ENCODE measurements at regions not wholly inside any gene's neighbourhood (a gene's known extent, or its start where the extent isn't known, plus 50 kb on each side); places are given as distances from the start of the nearest gene placed in this dataset.
"Not testable (repeated sequence)": the region's sequence is repeated elsewhere in the genome, so short reads cannot be mapped to it uniquely, and the experiment has no call there.

DNA sequence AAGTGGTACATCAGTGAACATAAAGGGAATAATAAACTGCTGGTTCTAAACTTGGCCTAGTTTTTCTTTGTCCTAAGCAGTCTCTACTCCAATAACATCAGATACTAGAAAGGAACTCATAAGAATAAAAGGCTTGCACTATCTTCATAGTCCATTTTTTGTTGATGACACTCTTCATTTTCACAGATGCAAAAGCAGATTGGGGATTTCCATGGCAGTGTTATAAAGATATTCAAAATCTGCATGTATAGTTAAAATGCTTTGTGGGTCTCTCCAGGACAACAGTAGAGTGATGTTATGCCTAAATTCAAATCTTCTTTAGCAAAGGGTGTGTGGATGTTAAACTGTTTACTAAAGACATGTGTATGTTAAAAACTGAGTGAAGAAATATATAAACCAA, 745.8 kb downstream of the TRHDE start:
- DNase-seq (ENCODE audit: low read depth): no peak

DNA sequence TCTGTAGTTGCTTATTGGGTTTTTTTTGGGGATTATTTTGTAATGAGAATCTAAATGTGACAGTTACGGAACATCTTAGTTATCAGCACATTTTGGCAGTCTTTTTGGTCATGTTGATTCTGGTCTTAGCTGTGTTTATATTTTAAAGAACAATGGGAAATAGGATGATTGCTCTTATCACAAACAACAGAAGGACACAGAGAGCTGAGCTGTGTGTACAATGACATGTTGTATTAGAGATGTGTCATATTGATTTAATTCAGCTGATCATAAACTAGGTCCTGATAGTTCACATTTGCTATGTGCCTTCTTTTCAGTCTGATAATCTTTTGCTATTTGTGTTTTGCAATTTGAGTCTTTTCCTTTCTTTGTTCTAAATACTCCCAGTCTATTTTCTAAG, 781.7 kb downstream of the TRHDE start:
- no peak for DNase-seq (ENCODE audit: low read depth)

DNA sequence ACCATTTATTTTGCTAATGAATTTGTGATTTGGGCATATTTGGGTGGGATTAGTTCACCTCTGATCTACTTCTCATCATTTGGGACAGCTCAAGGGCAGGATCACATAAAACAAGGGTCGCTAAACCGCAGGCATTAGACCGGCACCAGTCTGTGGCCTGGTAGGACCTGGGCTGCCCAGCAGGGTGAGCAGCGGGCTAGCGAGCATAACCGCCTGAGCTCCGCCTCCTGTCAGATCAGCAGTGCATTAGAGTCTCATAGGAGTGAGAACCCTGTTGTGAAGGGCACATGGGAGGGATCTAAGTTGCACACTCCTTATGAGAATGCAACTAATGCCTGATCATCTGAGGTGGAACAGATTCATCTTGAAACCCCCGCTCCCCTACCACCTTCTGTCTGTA, 785.3 kb downstream of the TRHDE start:
- no peak for DNase-seq (ENCODE audit: low read depth)

DNA sequence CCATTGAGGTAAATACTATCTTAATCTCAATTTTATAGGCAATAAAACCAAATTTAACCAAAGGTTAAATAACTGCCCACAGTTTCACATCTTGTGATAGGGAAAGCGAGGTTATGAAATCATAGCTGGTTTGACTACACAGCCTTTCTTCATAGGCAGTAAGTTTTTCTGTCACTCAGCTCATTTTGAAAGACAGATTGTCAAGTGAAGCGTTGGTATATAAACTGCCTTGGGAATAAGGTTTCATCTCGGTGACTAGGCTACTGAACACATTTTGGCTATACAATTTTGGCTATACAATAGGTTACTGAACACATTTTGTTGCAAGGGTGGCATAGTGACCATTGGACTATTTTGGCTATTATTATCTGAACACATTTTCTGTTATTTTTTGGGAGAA, 793.7 kb downstream of the TRHDE start:
- DNase-seq (ENCODE audit: low read depth): no peak

DNA sequence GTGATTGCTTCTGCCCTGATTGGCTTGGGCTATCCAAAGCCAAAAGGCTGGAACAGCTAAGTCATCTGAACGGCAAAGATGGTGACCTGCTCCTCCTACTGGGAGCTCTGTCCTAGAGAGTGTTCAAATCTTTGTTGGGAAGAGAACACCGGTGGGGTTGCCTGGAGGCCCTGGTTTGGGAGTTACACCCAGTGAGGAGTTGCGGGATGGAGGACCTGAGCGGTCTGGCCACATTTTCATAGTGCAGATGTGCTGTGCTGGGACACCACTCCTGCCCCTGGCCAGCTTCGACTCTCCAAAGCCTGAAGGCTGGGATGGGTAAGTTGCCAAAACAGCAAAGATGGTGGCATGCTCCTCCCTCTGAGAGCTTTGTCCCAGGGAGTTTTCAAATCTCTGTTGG, 795.4 kb downstream of the TRHDE start:
- no peak for DNase-seq (ENCODE audit: low read depth)

DNA sequence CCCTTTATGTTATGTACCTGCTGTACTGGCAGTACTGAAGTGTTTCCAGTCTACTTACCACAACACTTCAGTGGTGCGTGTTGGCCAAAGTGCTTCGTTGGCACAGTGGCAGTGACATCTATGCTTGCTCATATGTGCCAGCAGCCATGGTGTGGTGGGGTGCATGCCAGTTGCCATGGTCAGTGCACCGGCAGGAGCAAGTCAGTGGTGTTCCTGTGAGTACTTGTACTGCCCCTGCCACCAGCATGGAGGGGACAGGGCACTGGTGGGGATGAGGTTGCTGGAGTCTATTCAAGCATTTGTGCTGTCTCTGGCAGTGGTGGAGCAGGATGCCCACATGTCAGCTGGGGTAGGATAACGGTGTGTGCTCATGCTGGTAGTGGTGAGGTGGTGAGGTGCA, 800.0 kb downstream of the TRHDE start:
- DNase-seq (ENCODE audit: low read depth): no peak

DNA sequence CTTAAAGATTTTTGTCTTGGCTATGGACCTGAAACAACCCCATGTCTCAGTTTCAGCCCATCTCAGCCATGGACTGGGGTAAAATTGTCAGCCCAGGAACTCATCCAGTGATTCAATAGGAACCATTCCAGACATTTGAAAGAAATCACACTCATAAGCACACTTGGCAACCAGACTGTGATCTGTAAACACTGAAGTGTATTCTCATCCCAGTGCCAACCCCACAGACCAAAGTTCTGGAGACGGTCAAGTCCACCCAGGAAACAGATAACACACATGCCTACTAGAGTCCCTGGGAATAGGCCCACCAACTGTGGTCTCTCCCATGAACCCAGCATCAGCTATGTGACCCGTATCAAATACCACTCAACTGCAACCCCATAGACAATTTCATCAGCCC, 804.6 kb downstream of the TRHDE start:
- DNase-seq (ENCODE audit: low read depth): no peak

DNA sequence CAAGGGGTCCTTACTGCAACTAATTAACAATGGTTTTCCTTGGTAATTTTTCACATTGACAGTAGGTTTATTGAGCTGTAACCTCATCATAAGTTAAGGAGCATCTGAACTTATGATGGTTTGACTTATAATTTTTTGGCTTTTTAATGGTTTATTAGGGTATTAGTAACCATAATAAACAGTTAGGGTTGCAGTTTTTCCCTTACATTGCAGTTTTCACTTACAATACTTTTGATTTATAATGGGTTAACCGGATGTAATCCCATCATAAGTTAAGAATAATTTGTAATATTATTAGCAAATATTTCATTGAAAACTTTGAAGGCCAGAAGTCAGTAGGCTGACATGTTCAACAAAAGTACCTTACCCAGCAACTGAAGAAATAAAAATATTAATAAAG, 811.6 kb downstream of the TRHDE start:
- no peak for DNase-seq (ENCODE audit: low read depth)

DNA sequence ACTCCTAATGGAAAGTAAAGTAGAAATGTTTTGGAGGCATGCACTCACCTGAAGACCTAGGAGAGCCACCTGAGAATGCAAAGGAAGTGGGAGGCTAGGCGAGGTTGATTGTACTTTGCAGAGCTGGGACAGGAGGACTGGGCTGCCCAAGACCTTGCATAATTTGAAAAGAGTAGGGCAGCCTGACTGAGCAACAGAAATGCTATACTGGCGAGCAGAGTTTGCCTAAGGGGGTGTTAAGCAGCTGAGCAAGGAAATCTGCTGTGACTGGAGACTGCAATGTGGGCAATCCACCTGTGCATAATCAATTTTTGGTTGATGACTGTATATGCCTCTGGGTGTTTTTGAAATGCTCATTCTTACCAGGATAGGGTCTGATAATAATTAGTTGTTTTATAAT, 834.1 kb downstream of the TRHDE start:
- no peak for DNase-seq (ENCODE audit: low read depth)

DNA sequence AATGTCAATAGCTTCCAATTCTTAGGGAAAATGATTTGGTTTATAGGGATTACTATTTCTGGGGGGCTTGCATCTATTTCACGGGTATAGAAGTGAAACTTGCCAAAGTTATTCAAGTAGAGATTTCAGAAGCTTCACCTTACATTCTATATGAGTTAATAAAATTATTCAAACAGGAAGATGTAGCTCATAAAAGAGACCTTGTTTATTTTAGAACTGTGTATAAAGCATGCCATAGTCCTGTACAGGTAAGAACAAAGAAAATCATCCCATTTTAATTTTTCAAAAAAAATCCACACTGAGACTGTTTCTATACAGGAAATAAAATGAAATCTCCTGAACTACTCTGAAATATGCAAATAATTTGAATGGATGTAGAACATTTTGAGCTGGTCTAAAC, 834.7 kb downstream of the TRHDE start:
- DNase-seq (ENCODE audit: low read depth): no peak

DNA sequence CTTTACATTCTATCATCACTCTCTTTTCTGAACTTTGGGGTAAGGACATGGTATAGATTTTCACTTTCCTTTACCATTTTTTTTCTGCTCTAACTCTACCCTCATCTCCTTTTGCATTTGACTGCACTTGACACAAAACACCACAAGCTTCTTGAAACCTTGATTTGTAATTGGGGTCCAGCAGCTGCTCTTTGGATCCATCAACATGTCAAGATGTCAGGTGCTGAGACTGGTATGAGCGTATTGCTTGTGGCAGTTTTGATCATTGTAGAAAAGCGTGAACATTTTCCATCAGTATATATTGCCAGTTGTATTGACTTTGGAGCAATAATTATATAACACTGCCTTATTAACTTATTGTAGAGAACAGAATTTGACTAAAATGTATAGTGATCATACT, 838.6 kb downstream of the TRHDE start:
- DNase-seq (ENCODE audit: low read depth): no peak

DNA sequence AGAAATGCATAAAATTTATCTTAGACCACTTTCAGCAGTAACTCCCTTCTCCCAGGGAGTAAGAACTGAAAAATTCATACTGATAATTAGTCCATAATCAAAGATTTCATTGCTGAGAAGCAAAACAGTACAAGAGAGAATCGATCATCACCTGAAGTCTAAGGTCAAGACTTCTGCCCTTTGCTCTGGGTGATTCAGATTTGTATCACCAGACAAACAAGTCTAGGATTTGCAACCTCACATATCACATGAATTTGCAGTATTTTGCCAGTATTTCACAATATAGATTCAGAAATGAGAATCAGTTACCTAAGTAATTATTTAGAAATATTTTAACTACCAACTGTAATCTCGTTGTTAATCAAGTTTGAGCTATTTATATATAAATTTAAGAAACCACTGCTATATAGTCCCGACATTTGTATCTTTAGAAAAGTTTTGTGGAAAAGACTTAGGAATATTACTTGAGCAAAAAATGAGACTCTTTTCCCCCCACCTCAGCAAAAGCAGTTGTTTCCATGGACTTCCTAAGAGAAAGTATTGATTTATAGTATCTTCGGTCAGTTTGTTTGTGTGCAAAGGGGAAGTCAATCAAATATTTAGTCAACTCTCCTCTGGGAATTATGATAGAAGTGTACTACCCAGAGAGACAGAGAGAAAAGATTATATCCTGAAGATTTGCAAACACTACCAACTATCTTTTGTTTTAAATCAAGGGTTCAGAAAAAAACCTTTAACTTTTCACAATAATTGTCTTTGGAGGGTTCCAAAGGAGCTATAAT, 840.1 kb downstream of the TRHDE start:
- no peak for DNase-seq (ENCODE audit: low read depth)

DNA sequence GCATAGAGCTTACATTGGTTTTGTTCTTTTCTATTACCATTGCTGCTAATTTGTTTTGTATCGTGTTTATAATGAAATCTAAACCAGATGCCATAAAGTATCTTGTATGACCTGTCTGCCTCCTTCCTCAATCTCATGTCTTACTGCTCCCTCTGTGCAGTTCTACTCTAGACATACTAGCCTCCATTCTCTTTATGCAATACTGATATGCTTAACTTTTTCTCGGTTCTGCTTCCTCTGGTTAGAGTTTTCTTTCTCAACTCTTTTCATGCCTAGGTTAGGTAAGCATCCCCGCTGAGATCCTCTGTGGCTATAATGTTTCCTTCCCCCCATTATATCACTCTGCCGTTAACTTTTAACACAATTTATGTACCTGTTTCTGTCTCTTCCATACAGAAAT, 852.3 kb downstream of the TRHDE start:
- DNase-seq (ENCODE audit: low read depth): no peak

DNA sequence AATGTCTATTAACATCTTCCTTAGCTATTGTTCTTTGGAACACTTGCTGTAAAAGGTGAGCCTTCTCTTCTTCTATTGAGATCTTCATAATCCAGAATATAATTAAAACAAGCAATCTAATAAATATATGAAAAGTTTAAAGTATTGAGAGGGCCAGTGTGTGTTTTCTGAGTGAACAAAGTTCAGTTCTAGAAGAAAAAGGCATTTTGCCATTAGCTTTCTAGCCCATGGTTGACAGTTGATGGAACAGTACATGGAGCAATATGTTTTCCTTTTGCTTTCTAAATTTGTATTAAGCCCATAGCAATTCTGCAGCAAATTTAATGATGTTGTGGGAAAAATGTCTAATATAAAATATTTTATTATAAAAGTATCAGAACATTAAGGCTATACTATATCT, 853.0 kb downstream of the TRHDE start:
- DNase-seq (ENCODE audit: low read depth): no peak

DNA sequence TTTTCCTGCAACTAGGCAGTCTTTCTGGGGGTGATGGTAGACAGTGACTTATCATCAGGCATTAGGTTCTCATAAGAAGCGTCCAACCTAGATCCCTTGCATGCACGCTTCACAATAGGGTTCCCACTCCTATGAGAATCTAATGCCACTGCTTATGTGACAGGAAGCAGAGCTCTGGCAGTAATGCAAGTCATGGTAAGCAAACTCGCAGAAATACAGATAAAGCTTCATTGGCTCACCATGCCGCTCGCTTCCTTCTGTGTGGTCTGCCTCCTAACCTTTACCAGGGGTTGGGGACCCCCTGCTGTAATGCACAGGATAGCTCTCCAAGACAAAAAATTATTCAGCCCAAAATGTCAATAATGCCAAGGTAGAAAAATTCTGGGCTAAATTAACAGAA, 864.2 kb downstream of the TRHDE start:
- no peak for DNase-seq (ENCODE audit: low read depth)

DNA sequence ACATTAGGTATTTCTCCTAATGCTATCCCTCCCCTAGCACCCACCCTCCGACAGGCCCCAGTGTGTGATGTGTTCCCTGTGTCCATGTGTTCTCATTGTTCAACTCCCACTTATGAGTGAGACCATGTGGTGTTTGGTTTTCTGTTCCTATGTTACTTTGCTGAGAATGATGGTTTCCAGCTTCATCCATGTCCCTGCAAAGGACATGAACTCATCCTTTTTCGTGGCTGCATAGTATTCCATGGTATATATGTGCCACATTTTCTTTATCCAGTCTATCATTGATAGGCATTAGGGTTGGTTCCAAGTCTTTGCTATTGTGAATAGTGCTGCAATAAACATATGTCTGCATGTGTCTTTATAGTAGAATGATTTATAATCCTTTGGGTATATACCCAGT, 867.5 kb downstream of the TRHDE start:
- DNase-seq (ENCODE audit: low read depth): not testable (repeated sequence)

DNA sequence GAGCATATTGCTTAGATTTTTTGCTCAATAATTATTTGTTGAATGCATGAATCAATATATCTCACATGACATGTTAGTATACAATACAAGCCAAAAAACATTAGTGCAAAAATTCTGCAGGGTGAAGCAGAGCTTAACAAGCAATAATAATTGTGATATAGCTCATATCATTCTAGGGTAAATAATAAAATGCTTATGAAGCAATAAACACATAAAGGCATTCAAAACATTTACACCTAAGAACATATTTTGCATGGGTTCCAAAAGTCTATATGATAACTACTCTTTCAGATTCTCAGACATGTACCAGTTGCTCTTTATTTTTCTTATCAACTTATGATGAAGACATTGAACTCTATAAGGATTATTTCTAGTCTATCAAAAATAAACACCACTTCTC, 886.2 kb downstream of the TRHDE start:
- DNase-seq (ENCODE audit: low read depth): no peak

DNA sequence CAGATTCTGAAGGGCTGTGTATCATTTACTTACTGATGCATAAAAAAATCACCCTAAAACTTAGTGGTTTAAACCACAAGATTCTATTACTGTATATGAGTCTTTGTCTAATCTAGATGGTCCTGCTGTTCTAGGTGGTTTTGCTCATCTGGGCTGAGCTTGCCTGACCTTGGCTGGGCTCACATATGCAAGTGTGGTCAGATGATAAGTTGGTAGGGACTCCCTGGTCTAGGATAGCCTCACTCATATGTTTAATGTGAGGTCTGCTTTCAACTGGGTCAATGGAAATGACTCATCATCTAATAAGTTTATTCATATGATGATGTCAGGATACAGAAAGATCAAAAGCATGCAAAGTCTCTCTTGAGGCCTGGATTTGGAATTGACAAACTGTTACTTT, 887.8 kb downstream of the TRHDE start:
- no peak for DNase-seq (ENCODE audit: low read depth)

DNA sequence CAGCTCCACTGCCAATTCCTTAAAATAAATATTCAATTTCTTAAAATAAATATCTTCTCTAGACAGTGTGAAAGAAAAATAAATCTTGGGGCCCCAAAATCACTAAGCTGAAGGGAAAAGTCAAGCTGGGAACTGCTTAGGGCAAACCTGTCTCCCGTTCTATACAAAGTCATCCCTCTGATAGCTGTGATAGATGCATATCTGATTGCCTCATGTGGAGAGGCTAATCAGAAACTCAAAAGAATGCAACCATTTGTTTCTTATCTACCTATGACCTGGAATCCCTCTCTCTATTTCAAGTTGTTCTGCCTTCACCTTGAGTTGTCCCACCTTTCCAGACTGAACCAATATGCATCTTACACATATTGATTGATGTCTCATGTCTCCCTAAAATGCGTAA, 889.8 kb downstream of the TRHDE start:
- DNase-seq (ENCODE audit: low read depth): no peak

DNA sequence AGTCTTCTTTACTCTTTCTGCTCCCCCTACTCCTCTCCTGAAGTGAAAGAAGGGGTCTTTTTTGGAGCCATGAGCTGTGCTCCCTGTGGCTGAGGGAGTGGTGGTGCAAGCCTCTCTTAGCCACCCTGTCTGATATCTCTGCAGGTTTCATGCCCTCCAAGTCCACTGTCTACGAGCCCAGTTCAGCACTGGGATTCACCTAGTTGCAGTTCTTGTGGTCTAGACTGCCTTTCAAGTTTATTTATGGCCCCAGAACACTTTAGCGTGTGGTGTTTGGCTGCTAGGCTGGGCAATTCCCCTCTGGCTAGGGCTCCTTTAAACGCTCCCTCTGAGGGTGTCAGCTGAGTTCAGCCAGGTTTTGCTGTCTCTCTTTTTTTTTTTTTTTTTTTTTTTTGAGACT, 908.6 kb downstream of the TRHDE start:
- no peak for DNase-seq (ENCODE audit: low read depth)

DNA sequence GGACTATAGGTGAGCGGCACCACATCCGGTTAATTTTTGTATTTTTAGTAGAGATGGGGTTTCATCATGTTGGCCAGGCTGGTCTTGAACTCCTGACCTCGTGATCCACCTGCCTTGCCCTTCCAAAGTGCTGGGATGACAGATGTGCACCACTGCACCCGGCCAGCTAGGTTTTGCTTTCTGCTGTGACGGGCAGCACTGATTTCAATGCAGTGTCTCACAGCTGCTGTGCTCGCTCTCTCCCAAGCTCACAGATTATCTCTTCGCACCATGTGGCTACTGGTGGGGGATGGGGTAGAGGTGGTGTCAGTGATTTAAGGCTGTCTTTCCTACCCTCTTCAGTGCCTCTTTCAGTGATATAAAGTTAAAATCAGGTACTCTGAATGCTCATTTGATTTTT, 909.1 kb downstream of the TRHDE start:
- no peak for DNase-seq (ENCODE audit: low read depth)

DNA sequence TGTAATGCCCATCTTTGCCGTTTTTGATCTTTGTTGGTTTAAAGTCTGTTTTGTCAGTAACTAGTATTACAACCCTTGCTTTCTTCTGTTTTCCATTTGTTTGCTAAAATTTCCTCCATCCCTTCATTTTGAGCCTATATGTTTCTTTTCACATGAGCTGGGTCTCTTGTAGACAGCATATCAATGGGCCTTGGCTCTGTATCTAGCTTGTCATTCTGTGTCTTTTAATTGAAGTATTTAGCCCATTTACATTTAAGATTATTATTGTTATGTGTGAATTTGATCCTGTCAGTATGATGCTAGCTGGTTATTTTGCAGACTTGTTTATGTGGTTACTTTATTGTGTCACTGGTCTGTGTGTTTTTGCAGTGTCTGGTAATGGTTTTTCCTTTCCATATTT, 913.2 kb downstream of the TRHDE start:
- no peak for DNase-seq (ENCODE audit: low read depth)

DNA sequence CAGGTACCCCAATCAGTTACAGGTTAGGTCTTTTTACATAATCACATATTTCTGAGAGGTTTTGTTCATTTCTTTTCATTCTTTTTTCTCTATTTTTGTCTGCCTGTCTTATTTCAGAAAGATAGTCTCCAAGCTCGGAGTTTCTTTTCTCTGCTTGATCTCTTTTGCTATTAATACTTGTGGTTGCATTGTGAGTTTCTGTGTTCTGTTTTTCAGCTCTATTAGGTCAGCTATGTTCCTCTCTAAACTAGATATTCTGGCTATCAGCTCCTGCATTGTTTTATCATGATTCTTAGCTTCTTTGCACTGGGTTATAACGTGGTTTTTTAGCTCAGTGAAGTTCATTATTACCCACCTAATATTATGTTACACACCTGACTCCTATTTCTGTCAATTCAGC, 914.1 kb downstream of the TRHDE start:
- no peak for DNase-seq (ENCODE audit: low read depth)

DNA sequence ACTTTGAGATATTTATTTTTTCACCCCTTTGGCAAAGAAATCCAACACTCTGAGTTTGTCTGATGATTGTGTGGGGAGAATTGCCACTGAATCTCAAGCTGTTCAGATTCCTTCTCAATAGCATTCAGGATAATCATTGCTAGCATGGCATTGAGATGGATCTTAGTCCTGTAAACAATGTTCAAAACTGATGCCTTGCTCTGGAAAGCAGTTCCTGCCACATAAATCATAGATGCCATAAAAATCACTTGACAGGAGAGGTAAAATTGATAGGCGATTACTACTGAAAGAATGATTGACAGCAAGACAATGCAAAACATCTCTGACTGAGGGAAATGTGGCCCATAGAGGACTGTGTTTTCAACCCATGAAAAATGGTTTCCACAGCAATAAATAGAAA, 915.6 kb downstream of the TRHDE start:
- DNase-seq (ENCODE audit: low read depth): no peak

Data from GM04503 (cell line).